Occipital lobe (tissue), 1 donor: ENCODE measurements at regions not wholly inside any gene's neighbourhood (a gene's known extent, or its start where the extent isn't known, plus 50 kb on each side); places are given as distances from the start of the nearest gene placed in this dataset.

ENCODE experiments used
- DNase-seq: peaks from one replicate; lab custom pipeline; 2025; lab: John Stamatoyannopoulos, UW

DNA sequence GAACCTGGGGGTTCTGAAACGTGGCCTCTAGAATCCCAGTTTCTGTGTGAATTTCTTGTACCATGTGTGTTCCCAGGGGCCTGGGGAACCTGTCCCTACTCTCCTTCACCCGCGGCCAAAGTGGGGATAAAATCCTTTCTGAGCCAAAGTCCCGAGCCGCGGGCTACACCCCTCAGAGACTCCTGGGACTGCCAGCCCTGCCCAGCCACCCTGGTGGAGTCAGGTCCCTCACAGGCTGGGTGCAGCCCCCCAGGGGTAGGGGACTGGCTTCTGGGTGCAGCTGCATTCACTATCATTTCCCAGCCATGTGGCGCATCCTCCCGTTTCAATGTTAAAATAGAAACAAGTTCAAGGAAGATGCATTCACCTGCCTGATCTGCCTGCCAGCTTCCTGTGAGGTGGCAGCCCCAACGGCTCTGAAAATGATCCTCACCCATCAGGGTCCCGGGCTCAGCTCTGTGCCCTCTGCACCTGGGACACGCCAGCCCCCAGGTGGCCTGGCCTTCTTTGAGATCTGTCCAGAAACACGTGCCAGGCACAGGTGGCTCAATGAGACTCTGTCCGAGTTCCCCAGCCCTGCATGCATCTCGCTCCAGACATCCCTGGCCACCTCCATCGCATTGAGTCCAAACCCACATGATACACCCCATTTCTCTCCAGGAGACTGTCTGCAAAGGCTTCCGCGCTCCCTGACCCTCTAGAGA is 338.8 kb downstream of the CTTN start:
- DNase-seq = no peak

DNA sequence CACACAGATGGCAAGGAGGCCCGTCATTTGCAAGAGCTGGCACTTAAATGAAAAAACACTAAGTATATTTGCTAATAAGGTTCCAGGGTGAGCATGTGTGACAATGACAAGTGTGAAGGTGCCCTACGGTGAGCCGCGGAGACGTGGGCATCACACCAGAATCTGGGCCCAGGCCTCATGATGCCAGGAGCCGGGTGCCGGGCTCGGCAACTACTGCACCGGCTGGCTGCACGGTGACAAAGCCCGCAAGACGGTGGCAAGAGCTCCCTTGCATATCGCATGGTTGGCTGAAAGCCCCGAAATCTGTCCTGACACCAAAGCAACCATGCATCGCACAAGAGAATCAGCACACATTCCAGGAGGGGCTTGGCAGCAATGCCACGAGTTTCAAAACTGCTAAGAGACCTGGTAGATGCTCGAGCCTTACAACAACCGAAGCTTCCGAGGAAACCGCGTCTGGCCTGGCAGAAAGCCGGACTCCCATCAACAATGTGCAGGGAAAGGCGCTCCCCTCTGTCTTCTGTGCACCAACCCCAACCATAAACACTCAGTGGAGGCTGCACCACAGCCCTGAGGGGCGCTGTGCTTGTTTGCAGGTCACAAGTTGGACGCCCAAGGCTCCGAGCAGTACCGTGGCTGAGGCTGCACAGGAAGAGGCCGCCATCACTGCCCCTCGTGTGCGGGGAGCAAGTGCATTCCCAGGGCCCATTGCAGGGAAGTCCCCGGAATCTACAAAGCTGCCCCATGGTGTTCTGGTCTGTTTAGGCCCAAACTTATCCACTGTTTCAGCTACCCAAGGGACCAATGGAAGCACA is 339.7 kb downstream of the CTTN start:
- no peak for DNase-seq

DNA sequence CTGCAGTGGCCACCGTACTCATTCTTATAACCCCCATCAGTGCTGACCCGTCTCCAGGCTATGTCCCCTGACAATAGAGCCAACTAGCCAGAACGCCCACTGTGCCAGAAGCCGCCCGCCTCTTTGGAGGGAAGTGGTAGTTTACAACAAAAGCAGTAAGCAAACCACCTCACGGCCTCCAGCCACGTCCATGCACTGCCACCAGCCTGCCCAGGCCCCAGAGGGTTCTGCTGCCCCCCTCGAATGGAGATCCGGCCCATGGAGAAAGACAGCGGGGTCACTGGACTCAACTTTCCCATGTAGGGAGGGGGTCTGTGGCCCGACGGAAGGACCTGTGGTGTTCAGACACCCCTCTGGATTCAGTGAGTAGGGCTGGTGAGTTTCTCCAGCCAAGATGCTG is 340.3 kb downstream of the CTTN start:
- DNase-seq = no peak

DNA sequence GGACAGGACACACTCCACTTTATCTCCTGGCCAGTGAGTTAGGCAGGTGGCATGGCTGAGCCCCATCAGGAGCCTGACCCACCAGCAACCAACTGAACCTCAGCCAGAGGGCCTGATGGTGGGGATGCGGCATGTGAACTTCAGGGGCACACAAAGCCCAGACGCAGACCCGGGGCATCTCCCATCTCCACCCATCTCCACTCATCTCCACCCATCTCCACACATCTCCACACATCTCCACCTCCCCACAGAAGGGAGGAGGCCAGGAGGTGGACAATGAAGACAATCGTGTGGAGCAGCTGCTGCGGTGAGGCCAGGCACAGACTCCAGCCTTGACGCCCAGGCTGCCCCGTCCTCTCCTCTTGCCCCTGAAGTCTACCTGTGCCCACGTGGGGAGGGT is 340.8 kb downstream of the CTTN start:
- DNase-seq = no peak

DNA sequence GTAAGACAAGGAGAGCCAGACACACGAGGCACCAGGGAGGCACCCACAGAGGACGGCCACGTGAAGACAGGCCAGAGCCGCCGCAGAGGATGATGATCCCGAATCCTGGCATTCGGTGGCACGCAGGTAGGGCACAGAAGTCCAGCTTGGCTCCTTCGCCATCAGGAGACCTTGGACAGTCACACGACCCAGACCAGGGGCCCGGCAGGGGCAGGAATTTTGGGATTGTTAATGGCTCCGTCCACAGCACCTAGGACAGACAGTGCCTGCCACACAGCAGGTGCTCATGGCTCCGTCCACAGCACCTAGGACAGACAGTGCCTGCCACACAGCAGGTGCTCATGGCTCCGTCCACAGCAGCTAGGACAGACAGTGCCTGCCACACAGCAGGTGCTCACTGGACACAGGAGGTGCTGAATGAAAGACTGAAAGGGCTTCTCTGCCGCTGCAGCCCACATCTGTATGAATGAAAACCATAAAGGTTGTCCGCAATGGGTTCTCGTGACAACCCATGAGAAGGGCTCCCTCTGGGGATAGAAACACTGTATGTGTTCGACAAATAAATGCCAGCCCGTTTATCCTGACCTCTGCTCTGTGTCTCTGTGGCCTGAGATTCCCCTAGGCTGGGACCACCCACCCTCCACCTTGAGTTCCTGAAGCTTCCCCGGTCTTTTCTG is 341.6 kb downstream of the CTTN start:
- no peak for DNase-seq

DNA sequence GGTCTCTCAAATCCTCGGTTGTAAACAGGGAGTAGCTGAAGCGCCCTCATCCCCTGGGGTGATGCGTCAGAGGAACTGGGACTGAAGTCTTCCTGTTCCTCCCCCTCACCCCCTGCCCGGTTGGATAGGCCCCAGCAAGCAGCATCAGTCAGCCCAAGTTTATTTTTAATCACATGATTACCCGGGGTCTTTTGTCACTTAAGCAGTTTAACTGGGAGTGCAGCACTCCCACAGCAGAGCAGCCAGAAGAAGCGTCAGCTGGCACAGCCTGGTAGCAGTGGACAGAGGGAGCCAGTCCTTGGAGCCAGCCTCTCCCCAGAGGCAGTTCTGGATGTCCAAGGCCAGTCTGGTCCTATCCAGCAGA is 342.1 kb downstream of the CTTN start:
- no peak for DNase-seq

DNA sequence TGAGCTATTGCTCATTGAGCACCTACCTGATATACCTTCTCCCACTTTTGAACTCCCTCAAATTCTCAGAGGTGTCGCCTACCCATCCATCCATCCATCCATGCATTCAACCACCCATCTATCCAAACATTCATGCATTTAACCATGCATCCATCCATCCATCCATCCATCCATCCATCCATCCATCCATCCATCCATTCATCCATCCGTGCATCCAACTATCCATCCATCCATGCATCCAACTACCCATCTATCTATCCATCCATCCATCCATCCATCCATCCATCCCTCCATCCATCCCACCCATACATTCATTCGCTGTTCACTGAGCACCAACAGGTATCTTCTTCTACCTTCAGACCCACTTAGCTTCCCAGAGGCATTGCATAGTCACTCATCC is 342.8 kb downstream of the CTTN start:
- no peak for DNase-seq

DNA sequence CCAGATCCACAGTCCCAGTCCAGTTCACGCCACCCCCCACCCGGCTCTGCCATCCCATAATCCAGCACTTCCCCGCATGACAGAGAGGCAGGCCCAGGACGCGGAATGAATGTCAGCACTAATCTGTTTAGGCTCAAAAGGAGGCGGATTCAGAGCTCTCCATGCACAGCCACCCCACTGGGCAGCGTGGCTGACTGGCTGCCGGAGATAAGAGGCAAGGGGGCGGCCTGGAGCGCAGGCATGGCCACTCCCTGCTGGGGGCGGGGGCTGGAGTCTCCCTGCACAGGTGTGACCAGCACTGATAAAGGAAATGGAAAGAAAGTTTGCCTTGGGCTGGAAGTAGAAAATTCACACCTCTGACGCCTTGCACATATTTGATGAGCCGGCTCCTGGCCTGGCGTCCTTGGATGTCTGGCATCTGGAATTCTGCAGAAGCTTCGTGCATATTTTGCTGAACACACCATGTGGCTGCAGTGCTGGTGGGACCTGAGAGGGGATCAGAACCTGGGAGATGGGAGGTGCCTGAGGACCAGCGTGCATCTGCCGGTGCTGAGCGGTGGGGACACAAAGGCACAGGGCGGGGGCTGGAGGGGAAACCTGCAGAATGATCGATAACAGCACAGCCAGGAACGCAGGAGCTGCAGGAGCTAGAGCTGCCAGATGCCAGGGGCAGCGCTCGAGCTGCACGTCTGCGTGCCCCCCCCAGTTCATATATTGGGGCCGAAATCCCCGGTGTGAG is 344.4 kb downstream of the CTTN start:
- no peak for DNase-seq

DNA sequence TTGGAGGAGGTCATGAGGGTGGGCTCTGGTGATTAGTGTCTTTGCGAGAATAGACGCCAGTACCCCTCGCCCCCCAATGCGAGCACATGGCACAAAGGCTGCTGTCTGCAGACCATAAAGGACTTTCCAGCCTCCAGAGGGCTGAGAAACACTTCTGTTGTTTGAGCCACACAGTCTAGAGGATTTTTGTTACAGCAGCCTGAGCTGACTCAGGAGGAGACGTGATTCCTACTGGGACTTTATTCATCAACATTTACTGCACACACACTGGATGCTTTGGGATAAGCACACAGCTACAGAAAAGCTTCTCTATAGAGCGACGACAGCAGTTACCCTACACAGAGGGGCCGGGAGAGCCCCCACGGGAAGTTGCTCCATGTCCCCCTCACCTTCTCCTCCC is 345.0 kb downstream of the CTTN start:
- DNase-seq = no peak

DNA sequence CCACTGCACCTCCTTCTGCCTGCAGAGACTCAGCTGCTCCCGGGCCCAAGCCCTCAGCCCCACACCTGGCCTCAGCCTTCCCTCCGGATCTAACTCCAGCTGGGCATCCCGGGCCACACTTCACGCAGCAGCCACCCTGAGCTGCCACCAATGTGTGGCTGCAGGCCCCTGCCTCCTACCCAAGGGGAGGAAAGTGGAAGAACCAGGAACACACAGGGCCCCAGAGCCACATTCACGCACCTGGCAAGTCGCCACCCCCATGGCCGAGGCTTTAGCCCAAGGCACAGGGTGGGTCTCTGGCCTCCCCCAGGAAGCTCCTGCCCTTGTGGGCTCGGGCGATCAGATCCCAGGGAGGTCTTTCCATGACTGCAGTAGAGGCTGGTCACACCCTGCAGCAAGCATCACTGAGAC is 345.6 kb downstream of the CTTN start:
- DNase-seq = no peak

DNA sequence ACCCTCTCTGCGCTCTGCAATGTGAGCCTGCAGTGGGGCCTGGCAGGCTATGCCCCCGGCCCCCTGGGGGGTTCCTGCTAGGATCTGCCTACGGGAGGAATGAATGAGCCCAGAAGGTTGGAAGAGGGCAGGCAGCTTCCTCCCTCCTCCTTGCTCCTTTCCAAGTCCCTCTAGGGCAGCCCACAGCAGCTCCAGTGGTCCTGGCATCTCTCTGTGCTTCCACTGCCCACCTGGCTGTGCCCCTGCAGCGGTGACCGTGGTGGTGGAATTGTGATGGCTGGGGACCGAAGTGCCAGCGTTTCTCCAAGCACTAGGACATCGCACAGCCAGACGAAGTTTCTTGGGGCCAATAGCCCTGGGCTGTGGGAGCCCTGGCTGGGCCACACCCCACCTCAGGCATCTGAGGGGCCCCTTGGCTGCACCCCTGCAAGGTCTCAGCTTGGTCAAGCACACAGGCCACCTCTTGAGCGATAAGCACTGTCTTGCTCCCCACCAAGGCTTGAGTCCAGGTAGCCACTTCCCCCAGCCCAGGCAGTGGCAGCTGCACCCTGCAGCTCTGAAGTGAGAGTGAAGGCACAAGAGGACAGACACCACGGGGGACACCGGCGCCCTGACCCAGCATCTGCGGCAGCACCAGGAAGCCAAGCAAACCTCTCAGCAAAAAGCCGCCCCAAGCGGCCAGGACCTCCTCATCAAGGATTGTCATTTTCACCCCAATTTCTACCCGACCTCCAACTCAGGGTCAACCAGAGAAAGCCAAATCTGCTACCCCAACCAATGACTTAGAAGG is 346.3 kb downstream of the CTTN start:
- DNase-seq = no peak

DNA sequence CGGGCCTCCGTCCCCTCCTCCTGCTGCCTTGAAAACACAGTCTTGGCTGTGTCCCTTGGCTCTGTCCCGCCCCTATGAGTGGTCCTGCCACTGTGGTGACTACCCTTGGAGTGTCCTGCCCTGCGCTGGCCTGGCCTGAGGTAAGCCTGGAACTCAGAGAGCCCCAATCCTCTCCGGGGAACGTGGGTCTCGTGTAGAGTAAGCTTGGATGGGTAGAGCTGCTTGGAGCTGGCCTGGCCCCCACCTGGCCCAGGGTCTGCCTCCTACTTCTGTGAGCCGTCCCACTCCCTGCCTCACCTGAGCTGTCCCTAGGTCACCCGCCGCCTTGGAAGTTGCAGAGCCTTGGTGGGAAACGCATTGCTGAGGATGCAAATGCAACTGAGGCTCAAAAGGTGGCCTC is 347.1 kb downstream of the CTTN start:
- DNase-seq = no peak

DNA sequence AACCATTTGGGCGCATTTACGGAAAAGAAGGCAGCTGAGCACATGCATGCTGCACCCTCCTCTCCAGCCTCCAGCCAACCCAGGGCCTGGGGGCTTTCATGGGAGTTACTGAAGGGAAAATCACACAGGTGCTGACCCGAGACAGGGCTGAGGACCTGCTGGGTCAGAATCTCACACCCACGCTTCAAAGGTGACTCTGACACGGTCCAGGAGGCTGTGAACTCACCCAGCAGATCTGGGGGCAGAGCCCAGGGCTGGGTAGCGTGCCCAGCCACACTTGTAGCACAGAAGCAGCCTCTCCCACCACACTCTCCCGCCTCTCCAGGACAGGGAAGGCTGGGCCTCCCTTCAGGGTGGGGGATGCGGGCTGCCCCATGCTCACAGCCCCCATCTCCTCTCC is 347.6 kb downstream of the CTTN start:
- DNase-seq = no peak

DNA sequence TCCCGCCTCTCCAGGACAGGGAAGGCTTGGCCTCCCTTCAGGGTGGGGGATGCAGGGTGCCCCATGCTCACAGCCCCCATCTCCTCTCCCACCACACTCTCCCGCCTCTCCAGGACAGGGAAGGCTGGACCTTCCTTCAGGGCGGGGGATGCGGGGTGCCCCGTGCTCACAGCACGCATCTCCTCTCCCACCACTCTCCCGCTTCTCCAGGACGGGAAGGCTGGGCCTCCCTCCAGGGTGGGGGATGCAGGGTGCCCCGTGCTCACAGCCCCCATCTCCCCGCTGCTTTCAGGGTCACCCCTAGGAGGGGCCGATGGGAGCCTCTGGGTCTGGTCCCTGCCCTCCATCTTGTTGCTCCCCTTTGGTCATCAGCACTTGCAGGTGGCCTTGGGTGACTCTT is 348.0 kb downstream of the CTTN start:
- no peak for DNase-seq

DNA sequence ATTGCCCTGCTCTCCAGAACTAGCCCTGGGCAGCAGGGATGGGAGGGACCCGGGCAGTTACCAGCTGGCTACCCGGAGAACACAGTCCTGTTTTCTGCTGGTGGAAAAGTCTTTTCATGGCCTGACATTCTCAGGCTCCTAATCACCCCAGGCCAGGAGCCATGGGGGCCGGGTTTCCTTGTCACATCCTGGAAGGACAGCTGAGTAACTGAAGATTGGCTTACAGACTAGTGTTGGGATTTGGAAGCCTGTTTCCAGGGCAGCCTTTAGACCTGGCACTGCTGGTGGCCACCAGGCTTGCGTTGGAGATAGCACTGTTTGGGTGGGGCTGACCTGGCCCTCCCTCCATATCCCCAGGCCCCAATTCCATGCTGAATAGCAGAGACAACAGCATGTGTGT is 349.0 kb downstream of the CTTN start:
- DNase-seq = no peak

DNA sequence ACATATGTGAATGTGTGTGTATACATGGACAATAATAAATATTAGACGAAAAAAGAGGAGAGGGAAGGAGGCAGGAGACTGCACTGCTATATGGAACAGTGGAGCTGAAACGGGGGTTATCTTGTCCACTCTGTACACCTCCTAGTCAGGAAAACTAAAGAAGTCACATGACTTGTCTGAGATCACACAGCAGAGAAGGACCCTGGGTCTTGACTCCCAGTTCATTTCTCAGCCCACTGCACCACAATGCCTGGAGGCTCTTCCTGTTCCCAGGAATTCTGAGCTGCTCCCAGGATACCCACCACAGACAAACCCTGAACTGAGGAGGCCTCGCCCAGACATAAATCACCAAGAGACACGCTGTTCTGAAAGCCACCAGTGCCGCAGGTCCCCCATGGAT is 349.6 kb downstream of the CTTN start:
- DNase-seq = no peak

DNA sequence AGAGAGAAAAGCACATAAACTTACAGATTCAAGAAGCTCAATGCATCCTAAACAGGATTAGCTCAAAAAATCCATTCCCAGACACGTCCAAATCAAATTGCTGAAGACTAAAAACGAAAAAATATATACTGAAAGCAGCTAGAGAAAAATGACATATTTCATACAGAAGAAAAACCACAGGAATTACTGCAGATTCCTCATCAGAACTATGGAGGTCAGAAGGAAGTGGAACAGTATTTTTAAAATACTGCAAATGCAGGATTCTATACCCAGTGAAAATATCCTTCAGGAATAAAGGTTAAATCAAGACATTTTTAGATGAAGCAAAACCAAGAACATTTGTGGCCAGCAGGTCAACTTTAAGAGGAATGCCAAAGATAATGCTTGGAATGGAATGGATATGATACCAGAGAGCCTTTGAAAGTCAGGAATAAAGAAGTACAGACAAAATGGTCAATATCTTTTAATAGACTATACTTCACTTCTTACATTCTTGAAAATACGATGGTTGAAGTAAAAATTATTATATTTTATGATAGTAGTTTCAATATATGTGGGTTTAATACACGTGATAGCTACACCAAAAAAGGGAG is 352.9 kb downstream of the CTTN start:
- DNase-seq = no peak

DNA sequence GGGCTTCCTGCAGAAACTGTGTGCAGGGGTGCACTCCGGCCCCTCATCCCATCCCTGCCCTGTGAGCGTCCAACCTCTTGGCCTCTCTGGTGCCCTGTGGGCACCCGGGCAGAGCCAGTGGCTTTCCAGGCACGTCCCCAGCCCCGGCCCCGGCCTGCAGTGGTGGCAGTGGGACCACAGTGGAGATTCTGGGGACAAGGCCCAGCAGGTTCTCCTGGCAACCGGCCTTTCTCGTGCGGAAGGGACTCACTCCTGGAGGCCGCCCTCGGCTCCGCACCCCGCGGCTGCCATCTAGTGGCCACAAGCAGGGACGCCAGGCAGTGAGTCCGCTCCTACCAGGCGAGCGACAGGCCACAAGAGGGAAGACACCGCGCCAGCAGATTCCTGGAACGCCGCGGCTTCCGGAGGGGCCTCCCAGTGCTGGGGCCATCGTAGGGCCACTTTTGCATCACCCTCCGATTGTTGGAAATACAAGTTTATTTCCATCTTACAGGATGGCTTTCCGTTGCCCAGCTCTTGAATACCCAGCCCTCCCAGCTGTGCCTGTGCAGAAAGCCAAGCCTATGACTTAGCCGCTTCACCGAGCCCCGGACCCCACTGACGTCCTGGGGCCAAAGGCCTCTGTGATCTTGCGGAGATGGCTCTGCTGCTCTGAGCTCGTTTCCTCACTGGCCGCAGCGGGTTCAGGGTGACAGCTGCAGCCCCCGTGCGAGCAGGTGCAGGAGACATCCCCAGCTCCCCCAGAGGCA is 357.3 kb downstream of the CTTN start:
- peak; percentile 67 for DNase-seq

DNA sequence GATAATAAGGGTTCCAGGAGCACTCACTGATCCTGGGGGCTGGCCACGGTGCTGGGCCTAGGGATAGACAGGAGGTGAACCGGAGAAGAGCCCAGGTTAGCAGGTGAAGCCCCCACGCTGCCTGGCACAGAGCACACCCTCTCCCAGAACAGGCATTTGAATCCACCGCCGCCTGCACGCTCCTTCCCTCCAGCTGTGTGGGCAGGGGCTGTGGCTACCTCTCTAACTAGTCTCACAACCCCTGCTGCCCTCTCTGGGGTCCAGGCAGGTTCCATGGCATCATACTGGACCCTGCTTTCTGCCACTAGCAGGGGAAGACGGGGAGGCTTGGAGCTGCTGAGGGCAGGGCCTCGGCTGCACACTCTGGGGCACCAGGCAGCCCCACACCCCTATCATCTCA is 358.0 kb downstream of the CTTN start:
- no peak for DNase-seq

DNA sequence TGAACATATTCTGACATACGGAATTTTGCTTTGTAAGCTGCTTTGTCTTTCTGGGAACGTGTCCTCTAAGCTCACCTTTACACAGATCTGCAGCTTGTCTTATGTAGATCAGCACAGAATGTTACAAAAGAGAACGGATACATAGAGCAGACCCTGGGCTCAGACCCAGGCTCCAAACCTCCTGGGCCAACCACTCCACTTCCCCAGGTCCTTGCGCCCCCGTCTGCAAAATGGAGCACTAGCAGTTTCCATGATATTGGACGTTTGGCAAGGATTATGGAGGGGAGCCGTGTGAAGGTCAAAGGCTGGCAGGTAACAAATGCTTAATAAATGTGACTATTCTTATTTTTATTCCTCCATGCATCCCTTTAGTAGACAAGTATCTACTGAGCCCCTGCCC is 358.4 kb downstream of the CTTN start:
- no peak for DNase-seq
